ENCODE measurements at regions not wholly inside any gene's neighbourhood (a gene's known extent, or its start where the extent isn't known, plus 50 kb on each side); places are given as distances from the start of the nearest gene placed in this dataset.

DNA sequence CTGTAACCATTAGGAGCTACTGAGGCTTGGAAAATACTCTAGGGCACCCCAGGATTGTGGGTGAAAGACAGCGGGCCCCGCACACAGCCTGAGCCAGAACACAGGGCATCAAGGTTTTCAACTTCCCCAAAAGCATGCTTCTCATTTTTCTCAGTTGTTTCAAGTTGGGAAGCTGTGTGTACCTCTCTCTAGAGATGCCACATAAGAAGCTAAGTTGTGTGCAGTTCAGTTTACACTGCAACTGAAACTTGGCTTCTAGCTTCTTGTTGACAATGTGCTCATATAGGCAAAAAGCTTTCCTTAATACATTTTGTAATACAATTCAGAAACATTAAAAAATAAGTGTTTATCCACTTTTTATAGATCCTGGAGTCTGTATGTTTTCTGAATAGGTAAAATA lies 88.1 kb upstream of the PTPRR start:
- DNase-seq: no peak
- Histone ChIP-seq H3K36me3 (no peaks in the 10 kb centered on the region), H3K27me3 (replicated peaks in 1 of 7) (no peaks in the 10 kb centered on the region), H3K4me1 (no peaks in the 10 kb centered on the region), H3K4me3 (no peak overlapping the region), H3K9me3 (no peaks in the 10 kb centered on the region), H3K27ac (no peak overlapping the region)
- intact Hi-C loops (cut with DNase I; ENCODE audit: low total_unique reads): no loop called here
- TF ChIP-seq POLR2A (IDR thresholded peaks at IDR 0.05) (no peak), POLR2AphosphoS5 (IDR thresholded peaks at IDR 0.05) (no peak)
- TF ChIP-seq, protein P1, sequence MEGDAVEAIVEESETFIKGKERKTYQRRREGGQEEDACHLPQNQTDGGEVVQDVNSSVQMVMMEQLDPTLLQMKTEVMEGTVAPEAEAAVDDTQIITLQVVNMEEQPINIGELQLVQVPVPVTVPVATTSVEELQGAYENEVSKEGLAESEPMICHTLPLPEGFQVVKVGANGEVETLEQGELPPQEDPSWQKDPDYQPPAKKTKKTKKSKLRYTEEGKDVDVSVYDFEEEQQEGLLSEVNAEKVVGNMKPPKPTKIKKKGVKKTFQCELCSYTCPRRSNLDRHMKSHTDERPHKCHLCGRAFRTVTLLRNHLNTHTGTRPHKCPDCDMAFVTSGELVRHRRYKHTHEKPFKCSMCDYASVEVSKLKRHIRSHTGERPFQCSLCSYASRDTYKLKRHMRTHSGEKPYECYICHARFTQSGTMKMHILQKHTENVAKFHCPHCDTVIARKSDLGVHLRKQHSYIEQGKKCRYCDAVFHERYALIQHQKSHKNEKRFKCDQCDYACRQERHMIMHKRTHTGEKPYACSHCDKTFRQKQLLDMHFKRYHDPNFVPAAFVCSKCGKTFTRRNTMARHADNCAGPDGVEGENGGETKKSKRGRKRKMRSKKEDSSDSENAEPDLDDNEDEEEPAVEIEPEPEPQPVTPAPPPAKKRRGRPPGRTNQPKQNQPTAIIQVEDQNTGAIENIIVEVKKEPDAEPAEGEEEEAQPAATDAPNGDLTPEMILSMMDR (IDR thresholded peaks at IDR 0.05 in 8 of 11, conservative IDR thresholded peaks at IDR 0.05 in 3 of 11): no peak
- 38 to 82% (median 41%) methylated on average over 2 of the region's 2 CpGs for WGBS, 5 donors

DNA sequence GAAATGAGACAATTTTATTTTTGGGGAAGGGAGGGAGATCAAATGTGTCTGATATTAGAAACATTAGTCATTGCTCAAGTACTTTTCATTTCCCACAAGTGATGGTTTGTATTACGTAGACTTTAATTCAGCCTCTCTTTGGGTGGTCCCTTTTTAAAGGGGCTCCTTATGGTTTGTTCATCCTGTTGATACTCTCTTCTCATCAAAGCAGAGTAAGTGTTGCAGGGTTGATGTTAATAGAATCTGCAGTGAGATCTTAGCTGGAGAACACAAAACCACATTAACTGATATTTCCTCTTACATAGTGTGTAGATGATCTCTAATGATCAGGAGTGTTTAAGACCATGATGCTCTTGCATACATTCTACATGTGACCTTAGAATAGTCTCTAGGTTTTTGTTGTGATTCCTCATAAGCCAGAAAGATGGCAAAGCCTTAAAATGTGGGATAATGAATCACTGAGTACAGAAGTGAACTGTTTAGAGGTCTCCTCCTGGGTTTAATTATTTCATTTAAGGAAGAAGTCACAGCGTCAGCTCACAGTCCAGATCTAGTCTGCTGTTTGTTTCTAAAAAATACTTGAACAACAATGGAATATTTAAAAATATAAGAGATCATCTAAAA lies 87.4 kb upstream of the PTPRR start:
- Histone ChIP-seq H3K4me3 (no peak overlapping the region), H3K27ac (no peak overlapping the region), H3K27me3 (replicated peaks in 1 of 7) (no peaks in the 10 kb centered on the region), H3K36me3 (no peaks in the 10 kb centered on the region), H3K9me3 (no peaks in the 10 kb centered on the region), H3K4me1 (no peaks in the 10 kb centered on the region)
- TF ChIP-seq POLR2AphosphoS5 (IDR thresholded peaks at IDR 0.05) (no peak), POLR2A (IDR thresholded peaks at IDR 0.05) (no peak)
- TF ChIP-seq, protein P1 (IDR thresholded peaks at IDR 0.05 in 8 of 11, conservative IDR thresholded peaks at IDR 0.05 in 3 of 11): no peak
- DNase-seq: no peak
- intact Hi-C loops (cut with DNase I; ENCODE audit: low total_unique reads): no loop called here
- 71 to 81% (median 80%) methylated on average over 2 of the region's 2 CpGs for WGBS, 5 donors

DNA sequence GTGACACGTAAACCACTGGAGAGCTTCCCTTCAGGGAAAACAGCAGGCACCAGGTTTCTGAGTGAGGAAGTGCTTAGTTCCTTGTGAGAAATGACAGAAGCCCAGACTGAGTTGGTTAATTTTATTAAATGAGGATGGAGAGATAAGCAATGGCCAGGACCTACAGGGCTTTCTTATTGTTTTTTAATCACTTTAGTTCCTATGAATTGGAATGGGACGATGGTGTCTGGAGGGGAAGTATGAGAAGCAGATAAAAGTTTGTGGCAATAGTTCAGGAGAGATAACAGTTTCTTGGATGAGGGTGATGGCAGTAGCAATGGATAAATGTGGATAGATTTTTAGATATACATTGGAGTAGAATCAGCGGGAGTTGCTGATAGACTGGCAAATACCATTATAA lies 86.5 kb upstream of the PTPRR start:
- no peaks in the 10 kb centered on the region for H3K4me1 ChIP-seq
- H3K27ac ChIP-seq: no peak overlapping the region
- intact Hi-C loops (cut with DNase I; ENCODE audit: low total_unique reads): no loop called here
- H3K27me3 ChIP-seq (replicated peaks in 1 of 7): no peaks in the 10 kb centered on the region
- H3K36me3 ChIP-seq: no peaks in the 10 kb centered on the region
- DNase-seq: no peak
- 61 to 78% (median 69%) methylated on average over 3 of the region's 3 CpGs for WGBS, 5 donors
- no peak overlapping the region for H3K4me3 ChIP-seq
- TF ChIP-seq POLR2A (IDR thresholded peaks at IDR 0.05) (no peak), POLR2AphosphoS5 (IDR thresholded peaks at IDR 0.05) (no peak)
- TF ChIP-seq, protein P1 (IDR thresholded peaks at IDR 0.05 in 8 of 11, conservative IDR thresholded peaks at IDR 0.05 in 3 of 11): no peak
- H3K9me3 ChIP-seq: no peaks in the 10 kb centered on the region

DNA sequence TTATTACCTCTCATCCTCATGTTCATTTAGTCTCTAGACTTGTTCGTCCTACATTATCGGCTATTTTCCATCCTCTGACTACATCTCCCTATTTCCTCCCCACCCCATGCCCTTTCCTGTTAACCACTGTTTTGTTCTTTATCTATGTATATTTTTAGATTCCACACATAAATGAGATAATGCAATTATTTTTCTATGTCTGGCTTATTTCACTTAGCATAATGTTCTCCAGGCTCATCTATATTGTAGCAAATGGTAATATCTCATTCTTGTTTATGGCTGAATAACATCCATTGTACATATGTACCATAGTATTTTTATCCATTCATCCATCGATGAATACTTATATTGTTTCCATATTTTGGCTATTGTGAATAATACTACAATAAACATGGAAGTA lies 84.6 kb upstream of the PTPRR start:
- Histone ChIP-seq H3K27me3 (replicated peaks in 1 of 7) (no peaks in the 10 kb centered on the region), H3K9me3 (no peaks in the 10 kb centered on the region), H3K36me3 (no peaks in the 10 kb centered on the region), H3K4me3 (no peak overlapping the region), H3K4me1 (no peaks in the 10 kb centered on the region), H3K27ac (no peak overlapping the region)
- intact Hi-C loops (cut with DNase I; ENCODE audit: low total_unique reads): no loop called here
- no peak for TF ChIP-seq POLR2A (IDR thresholded peaks at IDR 0.05)
- TF ChIP-seq POLR2AphosphoS5 (IDR thresholded peaks at IDR 0.05): no peak
- TF ChIP-seq, protein P1 (IDR thresholded peaks at IDR 0.05 in 8 of 11, conservative IDR thresholded peaks at IDR 0.05 in 3 of 11): no peak
- no peak for DNase-seq
- WGBS, 5 donors: 71 to 90% (median 79%) methylated on average over 3 of the region's 3 CpGs

Data from spleen (tissue), 11 donors.